ENCODE measurements at regions not wholly inside any gene's neighbourhood (a gene's known extent, or its start where the extent isn't known, plus 50 kb on each side); places are given as distances from the start of the nearest gene placed in this dataset.

DNA sequence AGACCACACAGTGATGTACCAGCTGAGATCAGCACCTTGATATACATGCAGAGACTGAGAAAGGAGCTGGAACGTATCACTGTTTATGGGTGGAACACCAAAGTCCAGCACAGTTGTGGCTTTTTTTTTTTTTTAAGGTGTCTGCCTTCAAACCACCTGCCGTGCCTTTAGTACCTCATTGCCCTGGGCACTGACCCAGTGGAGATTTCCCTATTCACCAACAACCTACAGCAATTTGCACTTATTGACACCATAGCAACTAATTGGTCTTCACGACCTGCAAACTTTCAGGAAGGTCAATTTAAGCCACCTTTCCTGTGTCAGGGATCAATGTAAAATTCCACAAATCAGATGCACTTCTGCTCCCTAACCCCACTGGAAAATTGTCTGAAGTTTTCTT lies 181.6 kb upstream of the ADGRL2 start:
- TF ChIP-seq, protein P1, sequence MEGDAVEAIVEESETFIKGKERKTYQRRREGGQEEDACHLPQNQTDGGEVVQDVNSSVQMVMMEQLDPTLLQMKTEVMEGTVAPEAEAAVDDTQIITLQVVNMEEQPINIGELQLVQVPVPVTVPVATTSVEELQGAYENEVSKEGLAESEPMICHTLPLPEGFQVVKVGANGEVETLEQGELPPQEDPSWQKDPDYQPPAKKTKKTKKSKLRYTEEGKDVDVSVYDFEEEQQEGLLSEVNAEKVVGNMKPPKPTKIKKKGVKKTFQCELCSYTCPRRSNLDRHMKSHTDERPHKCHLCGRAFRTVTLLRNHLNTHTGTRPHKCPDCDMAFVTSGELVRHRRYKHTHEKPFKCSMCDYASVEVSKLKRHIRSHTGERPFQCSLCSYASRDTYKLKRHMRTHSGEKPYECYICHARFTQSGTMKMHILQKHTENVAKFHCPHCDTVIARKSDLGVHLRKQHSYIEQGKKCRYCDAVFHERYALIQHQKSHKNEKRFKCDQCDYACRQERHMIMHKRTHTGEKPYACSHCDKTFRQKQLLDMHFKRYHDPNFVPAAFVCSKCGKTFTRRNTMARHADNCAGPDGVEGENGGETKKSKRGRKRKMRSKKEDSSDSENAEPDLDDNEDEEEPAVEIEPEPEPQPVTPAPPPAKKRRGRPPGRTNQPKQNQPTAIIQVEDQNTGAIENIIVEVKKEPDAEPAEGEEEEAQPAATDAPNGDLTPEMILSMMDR (IDR thresholded peaks at IDR 0.05; ENCODE audit: low read length), result no peak
- TF ChIP-seq EZH2 (optimal IDR thresholded peaks at IDR 0.05; ENCODE audit: low read depth, low read length) (no peak), EZH2phosphoT487 (IDR thresholded peaks at IDR 0.05; ENCODE audit: low read length) (no peak)

All from MM.1S (cell line).